MCF 10A (cell line): ENCODE measurements at regions not wholly inside any gene's neighbourhood (a gene's known extent, or its start where the extent isn't known, plus 50 kb on each side); places are given as distances from the start of the nearest gene placed in this dataset.

Experiments
- BruUV-seq: library from RNA; stranded (reverse); fragments of 400-500 nt; replicated peaks from 2 replicates; lab custom pipeline; 2021; lab: Mats Ljungman, UMichigan
- CTCF ChIA-PET: fragments of 300-600 bp; sonication (Branson Sonifier 250); formaldehyde crosslinking; extraction: SDS; loops from one replicate; lab custom pipeline; 2021; ENCODE audit warnings: antibody characterized with exemption, inconsistent platforms; lab: Yijun Ruan, JAX
- POLR2A ChIA-PET: fragments of 300-600, 350-650 bp; sonication (Branson Sonifier 250); formaldehyde crosslinking; extraction: SDS; loops from one replicate; lab custom pipeline; 2020; ENCODE audit warnings: antibody characterized with exemption, inconsistent platforms; lab: Yijun Ruan, JAX
- DNase-seq: peaks from one replicate; pipeline ENCODE4 v3.0.0-alpha.2; 2018; ENCODE audit not compliant: unreplicated experiment
- H3K27ac Mint-ChIP-seq: one replicate; pipeline ENCODE4 v1.8.0; 2022; ENCODE audit warnings: mild to moderate bottlenecking, low read depth, mixed read lengths; ENCODE audit not compliant: unreplicated experiment
- H3K27me3 Mint-ChIP-seq: one replicate; pipeline ENCODE4 v1.8.0; 2022; ENCODE audit warnings: mixed read lengths; ENCODE audit not compliant: insufficient read depth, unreplicated experiment
- H3K36me3 Mint-ChIP-seq: one replicate; pipeline ENCODE4 v1.8.0; 2022; ENCODE audit warnings: mild to moderate bottlenecking, moderate library complexity, mixed read lengths; ENCODE audit not compliant: insufficient read depth, unreplicated experiment
- H3K4me1 Mint-ChIP-seq: one replicate; pipeline ENCODE4 v1.8.0; 2022; ENCODE audit warnings: mixed read lengths; ENCODE audit not compliant: insufficient read depth, unreplicated experiment
- H3K4me3 Mint-ChIP-seq: one replicate; pipeline ENCODE4 v1.8.0; 2022; ENCODE audit warnings: mild to moderate bottlenecking, moderate library complexity, mixed read lengths; ENCODE audit not compliant: unreplicated experiment
- H3K9me3 Mint-ChIP-seq: one replicate; pipeline ENCODE4 v1.8.0; 2022; ENCODE audit warnings: mixed read lengths; ENCODE audit not compliant: unreplicated experiment
- intact Hi-C: fragments of 100-400 bp; cut with micrococcal nuclease; formaldehyde crosslinking; loops from 2 replicates; pipeline ENCODE4 v1.14.1; 2022
- TF ChIP-seq, protein P1 (sequence below): fragments of 200-600 bp; IDR thresholded peaks from one replicate; pipeline ENCODE4 v1.8.0; 2022; ENCODE audit warnings: antibody characterized with exemption, mild to moderate bottlenecking; ENCODE audit not compliant: unreplicated experiment

DNA sequence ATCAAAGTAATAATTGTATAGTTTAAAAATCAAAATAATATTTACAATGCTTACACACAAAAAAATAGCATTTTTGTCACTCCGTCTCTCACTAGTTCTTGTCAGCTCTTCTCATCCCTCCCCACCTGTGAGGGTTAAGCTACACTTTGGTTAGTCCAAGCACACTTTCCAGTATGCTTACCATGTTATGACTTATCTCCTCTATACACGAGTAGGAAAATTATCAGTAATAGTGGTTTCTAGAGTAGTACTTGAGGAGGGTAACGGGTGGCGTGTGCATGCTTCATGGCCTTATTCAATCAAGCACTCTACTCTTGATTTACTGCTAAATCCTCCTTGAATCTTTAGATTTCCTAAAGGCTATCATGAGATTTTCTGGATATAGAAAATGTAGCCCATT lies 443.7 kb downstream of the UTRN start:
- no peaks in the 10 kb centered on the region for H3K4me1 Mint-ChIP-seq
- H3K9me3 Mint-ChIP-seq, result no peaks in the 10 kb centered on the region
- POLR2A ChIA-PET, result interaction anchor here (0.7 kb wide), 1 partner anchor 61 kb away, joined by 3 read pairs; no protein-coding TSS in a partner anchor
- no peak overlapping the region for H3K27ac Mint-ChIP-seq
- no TSS peak for BruUV-seq
- no peaks in the 10 kb centered on the region for H3K27me3 Mint-ChIP-seq
- H3K4me3 Mint-ChIP-seq, result no peak overlapping the region
- TF ChIP-seq, protein P1, sequence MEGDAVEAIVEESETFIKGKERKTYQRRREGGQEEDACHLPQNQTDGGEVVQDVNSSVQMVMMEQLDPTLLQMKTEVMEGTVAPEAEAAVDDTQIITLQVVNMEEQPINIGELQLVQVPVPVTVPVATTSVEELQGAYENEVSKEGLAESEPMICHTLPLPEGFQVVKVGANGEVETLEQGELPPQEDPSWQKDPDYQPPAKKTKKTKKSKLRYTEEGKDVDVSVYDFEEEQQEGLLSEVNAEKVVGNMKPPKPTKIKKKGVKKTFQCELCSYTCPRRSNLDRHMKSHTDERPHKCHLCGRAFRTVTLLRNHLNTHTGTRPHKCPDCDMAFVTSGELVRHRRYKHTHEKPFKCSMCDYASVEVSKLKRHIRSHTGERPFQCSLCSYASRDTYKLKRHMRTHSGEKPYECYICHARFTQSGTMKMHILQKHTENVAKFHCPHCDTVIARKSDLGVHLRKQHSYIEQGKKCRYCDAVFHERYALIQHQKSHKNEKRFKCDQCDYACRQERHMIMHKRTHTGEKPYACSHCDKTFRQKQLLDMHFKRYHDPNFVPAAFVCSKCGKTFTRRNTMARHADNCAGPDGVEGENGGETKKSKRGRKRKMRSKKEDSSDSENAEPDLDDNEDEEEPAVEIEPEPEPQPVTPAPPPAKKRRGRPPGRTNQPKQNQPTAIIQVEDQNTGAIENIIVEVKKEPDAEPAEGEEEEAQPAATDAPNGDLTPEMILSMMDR, result no peak
- intact Hi-C loops, result no loop called here
- no peak for DNase-seq
- H3K36me3 Mint-ChIP-seq, result peaks cover 8% of the 10 kb centered on the region
- CTCF ChIA-PET, result no interaction called here

GRCh38 chr6:144729502-144729901 lies 444.4 kb downstream of the UTRN start:
- H3K27me3 Mint-ChIP-seq, result no peaks in the 10 kb centered on the region
- TF ChIP-seq, protein P1, result no peak
- H3K27ac Mint-ChIP-seq, result no peak overlapping the region
- CTCF ChIA-PET, result interaction anchor here (0.7 kb wide), 1 partner anchor 387 kb away, joined by 3 read pairs; no protein-coding TSS in a partner anchor
- no peak overlapping the region for H3K4me3 Mint-ChIP-seq
- H3K9me3 Mint-ChIP-seq, result no peaks in the 10 kb centered on the region
- H3K4me1 Mint-ChIP-seq, result no peaks in the 10 kb centered on the region
- no TSS peak for BruUV-seq
- H3K36me3 Mint-ChIP-seq, result peaks cover 13% of the 10 kb centered on the region
- DNase-seq, result no peak
- POLR2A ChIA-PET, result no interaction called here
- intact Hi-C loops, result no loop called here

DNA sequence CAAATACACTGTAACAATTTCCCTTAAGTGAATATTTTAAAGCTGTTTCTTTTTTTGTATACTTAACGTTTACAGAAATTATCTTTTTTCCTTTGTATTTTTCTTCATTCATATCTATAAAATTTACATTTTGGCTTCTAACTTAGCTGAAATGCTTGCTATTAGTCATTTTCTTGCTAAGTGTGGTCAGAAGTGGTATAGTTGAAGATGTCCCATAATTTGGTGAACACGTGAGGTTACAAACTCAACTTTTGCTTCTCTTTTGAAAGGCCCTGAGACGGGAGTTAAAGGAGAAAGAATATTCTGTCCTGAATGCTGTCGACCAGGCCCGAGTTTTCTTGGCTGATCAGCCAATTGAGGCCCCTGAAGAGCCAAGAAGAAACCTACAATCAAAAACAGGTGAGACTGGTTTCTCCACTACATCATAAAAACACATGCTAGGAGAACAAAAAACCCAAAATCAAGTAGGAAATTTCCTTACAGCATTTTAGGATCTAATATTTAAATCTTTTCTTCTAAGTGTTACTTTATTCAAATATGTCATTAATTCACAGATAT lies 445.0 kb downstream of the UTRN start:
- POLR2A ChIA-PET, result no interaction called here
- Mint-ChIP-seq H3K4me1 (no peaks in the 10 kb centered on the region), H3K36me3 (peaks cover 17% of the 10 kb centered on the region), H3K4me3 (no peak overlapping the region), H3K27me3 (no peaks in the 10 kb centered on the region), H3K9me3 (no peaks in the 10 kb centered on the region), H3K27ac (no peak overlapping the region)
- CTCF ChIA-PET, result interaction anchor here (0.7 kb wide), 2 partner anchors 30 to 388 kb away, joined by 3 read pairs; no protein-coding TSS in a partner anchor
- intact Hi-C loops, result no loop called here
- DNase-seq, result no peak
- BruUV-seq, result no TSS peak
- TF ChIP-seq, protein P1, result no peak

DNA sequence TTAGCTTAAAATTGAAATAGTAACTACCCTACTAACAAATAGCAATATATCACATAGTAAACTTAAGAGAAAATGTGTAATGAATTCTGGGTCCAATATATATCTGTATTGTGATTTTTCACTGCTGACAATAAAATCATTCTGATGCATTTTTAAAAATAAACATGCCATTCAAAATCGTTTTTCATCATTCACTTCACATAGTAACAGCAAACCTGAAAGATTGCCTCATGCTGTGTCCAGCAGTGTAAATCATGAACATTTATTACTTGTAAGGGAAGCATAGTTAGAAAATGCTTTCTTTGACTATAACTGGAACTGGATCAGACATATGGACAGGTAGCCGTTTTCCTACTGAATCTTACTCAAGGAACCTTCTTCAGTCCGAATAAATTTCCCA lies 446.1 kb downstream of the UTRN start:
- H3K4me3 Mint-ChIP-seq, result no peak overlapping the region
- no peaks in the 10 kb centered on the region for H3K9me3 Mint-ChIP-seq
- intact Hi-C loops, result no loop called here
- DNase-seq, result no peak
- H3K4me1 Mint-ChIP-seq, result no peaks in the 10 kb centered on the region
- peaks cover 17% of the 10 kb centered on the region for H3K36me3 Mint-ChIP-seq
- ChIA-PET POLR2A (no interaction called here), CTCF (interaction anchor here (0.8 kb wide), 1 partner anchor 17 kb away, joined by 3 read pairs; no protein-coding TSS in a partner anchor)
- TF ChIP-seq, protein P1, result no peak
- no peaks in the 10 kb centered on the region for H3K27me3 Mint-ChIP-seq
- H3K27ac Mint-ChIP-seq, result no peak overlapping the region
- no TSS peak for BruUV-seq
